HG03103 (cell line): ENCODE measurements at regions not wholly inside any gene's neighbourhood (a gene's known extent, or its start where the extent isn't known, plus 50 kb on each side); places are given as distances from the start of the nearest gene placed in this dataset.

Experiments used
- ATAC-seq: cut with Tn5 transposase; IDR thresholded peaks from one replicate; pipeline ENCODE4 v1.9.1; 2021; ENCODE audit warnings: low read depth; ENCODE audit not compliant: unreplicated experiment

- no peak for ATAC-seq
These were observed 81.1 kb upstream of the HS6ST1 start for GRCh38 chr2:128399690-128400291.

DNA sequence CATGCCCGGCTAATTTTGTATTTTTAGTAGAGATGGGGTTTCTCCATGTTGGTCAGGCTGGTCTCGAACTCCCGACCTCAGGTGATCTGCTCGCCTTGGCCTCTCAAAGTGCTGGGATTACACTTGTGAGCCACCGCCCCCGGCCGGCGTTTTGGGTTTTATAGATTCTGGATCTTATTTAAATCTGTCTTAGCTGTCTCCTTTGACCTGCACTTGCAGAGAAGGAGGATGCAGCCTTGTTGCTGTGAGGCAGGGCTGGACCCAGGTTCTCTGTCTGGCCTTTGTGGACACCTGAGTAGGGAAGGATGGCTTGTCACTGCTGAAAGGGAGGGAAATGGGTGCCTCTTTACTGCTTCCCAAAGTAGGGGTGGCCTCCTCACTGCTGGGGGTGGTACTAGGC lies 83.0 kb upstream of the HS6ST1 start:
- ATAC-seq, result no peak

DNA sequence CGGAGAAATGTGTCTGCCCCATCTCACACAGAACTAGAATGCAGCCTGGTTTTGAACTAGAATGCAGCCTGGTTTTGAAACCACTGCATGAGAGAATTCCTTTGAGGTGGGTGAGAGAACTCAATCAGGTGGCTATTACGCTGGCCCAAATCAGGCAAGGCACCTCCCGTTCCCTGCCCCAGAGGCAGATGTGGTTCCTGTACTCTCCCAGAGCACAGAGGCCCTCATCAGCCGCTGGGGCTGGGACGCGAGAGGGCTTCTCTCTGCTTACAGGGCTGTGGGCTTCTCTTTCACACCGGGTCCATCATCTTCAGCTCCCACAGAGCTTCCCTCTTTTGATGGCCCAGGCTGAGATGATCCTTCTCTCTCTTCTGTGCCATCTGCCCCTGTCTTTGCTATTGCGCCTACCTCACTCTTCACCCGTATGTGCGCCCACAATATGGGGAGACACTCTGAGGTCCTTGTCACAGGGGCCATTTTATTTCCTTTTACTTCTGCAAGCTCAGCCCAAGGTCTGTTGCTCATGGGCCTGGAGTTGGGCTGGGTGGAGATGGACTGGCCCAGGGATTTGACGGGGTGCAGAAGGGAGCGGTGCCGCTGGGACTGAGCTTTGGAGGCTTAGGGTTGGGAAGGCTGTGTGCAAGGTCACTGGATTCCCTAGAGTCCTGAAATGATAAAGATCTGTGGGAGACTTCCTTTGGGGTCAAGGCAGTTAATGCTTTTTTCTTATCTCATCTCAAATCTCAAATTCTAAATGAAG lies 84.4 kb upstream of the HS6ST1 start:
- ATAC-seq, result no peak

DNA sequence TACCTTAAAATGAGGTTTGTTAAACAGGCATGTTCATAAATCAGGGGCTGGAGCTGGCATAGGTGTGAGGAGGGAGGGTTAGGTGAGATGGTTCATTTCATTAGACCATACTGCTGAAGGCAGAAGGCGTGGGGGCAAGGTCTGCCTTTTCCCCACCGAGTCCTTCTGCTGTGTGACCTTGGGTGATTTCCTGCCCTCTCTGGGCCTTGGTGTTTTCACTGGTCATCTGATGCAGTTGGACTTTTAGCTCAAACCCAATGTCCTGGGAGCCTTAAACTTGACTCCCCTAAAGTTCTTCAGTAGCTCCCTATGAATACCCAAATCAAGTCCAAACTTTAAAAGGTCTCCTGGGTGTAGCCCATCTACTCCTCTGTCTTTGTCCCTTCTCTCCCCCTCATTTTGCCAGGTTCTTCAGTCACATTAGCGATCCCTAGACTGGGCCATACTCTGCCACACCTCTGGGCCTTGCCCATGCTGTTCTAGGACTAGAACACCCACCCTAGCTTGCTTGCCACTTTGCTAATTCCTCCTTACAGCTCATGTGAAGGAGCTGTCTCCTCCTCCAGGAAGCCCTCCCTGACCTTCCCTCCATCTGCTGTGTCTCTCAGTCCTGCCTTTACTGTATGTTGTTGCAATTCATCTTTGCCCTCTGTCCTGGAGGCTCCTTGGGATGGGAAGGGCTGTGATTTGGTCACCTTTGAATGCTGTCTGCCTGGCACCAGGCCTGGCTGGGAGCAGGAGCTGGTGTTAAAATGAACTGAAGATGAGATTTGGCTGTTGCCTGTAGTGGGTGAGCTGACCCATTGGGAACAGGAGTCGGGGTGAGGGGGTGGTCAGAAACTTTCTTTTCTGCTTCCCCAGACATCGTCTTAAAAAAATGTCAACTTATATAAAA lies 85.4 kb upstream of the HS6ST1 start:
- ATAC-seq, result no peak

DNA sequence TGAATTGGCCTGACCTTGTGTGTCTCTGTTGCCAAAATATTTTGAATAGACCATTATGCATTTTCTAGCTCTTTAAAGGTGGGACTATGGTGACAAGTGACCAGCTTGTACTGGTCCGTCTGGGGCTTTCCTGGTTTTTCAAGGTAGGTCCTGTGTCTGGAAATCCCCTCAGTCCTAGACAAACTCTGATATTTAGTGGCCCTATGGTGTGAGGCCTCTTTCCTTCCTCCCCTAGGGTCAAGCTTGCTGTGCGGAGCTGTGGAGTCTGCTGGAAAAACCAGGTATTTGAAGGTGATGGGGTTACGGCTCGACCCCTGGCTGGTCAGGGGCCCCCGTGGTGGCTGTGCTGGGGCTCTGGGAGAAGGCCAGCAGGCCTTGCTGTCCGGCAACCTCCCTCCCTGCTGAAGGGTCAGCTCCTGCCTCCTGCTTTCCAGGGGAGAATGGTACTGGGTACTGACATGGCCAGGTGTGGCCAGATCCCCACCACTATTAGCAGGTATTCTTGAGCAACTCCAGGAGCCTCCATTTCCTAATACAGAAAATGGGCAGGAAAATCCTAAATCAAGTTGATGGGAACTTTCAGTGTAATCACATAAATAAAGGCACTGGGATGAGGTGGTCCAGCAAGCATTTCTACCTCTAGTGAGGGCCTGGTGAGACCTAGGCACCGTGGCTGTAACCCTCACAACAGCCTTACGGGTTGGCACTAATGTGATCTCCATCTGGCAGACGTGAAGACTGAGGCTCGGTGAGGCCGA lies 86.2 kb upstream of the HS6ST1 start:
- no peak for ATAC-seq

- no peak for ATAC-seq
These were observed 86.8 kb upstream of the HS6ST1 start for GRCh38 chr2:128405467-128405900.

DNA sequence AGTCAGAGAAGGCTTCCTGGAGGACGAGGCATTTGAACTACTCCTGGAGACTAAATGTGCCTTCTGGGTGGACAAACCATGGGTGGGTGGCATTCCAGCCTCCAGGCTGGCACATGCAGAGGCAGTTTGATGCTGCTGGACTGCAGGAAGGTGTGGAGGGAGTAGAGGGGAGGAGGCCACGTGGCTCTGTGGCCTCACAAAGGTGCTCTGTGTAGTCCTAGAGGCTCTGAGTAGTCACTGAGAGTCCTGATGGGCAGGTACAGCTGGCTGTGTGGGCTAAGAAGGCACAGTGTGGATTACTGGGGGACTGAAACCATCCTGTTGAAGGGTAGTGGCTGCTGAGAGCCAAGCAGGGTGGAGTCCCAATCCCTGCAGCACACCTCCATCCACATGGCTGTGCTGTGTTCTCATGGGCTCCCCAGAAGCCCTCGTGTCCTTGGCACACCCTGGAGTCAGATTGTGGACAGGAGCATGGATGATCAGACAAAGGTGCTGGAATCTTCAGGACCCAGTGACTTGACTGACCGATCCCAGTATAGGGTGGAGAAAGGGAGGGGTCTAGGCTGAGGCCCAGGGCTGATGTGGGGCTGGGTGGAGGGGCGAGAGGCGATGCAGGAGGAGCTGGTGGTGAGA lies 87.4 kb upstream of the HS6ST1 start:
- ATAC-seq, result no peak

DNA sequence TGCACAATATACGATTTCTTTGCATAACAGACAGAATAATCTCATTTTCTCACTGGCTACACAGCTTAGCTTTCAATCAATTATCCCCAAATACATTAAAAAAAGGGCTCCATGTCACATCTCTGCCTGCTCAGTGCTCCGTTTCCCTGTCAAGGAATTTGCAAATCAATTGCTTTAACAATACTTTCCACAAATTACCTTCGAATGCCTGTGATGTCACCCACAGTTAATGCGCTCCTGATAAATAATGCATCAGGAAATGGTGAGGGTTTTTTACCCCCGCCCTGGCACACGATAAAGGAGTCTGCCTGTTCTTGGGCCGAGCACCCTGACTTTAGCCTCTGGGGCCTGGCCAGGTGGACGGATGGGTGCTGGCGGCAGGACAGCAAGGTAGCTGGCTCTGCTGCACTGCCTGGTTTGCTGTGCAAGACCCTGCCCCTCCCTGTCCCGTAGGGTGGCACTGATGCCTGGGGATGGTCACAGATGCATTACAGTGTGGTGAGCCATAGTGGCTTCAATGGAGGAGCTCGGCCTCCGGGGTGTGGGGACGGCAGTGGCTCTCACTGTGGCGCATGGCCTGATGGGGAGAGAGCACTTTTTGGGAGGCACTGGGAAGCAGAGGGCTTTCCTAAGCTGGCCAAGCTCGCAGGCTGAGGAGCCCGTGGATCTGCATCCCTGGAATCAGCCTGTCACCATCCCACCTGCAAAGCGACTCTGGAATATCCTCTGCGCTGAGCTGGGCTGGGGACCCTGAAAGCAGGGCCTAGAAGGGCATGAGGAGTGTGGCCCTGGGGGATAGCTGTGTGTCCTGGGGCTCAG lies 88.3 kb upstream of the HS6ST1 start:
- ATAC-seq, result no peak

- ATAC-seq, result no peak
These were observed 90.0 kb upstream of the HS6ST1 start for GRCh38 chr2:128408349-128409305.

GRCh38 chr2:128409326-128410034 lies 90.8 kb upstream of the HS6ST1 start:
- no peak for ATAC-seq

DNA sequence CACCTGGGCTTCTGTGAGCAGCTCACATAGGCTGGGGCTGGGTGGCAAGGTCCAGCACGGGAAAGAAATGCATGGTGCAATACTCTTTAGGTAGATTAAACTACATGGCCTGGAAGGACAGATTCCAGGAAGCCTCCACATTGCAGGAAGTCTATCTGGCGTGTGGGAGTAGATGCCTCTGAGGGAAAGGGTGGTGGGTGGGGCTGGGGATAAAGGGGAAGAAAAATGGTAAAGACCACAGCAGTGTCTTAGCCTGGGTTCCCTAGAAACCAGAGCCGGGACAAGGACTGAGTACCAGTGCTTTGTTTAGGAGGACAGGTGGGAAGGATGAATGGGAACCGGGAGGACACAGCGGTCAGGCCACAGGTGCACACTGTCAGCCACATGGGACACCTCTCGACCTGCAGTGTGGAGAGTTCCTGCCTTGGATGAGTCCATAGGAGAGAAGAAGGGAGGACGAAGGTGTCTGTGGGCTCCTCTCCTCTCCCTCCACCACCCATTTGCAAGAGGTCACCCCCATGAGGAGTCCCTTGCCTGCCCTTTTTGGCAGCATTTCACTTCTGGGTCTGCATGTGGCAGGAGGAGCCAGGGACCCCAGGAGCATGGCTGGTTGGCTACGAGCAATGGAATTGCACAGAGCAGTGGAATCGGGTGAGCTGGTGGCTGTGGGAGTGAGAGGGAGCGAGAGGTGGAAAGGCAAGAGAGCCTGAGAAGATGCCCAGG lies 91.5 kb upstream of the HS6ST1 start:
- no peak for ATAC-seq

DNA sequence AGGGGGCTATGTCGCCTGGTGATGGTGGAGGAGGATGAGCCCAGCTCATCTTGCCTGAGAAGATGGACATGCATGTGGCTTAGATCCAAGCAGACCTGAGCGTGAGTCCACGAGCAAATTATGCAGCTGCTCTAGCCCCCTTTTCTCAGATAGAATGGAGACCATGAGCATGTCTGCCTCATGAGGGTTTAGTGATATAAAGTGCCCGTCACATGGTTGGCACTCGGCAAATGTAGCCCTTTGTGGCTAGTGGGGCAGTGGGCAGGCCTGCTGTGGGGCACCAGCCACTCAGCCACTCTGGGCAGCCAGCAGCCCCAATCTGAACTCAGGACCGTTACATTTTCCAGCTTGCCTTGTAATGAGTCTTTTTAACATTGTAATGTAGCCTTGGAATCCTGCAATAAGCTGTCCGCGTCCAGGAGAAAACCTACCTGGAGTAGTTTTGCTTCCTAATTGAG lies 92.1 kb upstream of the HS6ST1 start:
- no peak for ATAC-seq

DNA sequence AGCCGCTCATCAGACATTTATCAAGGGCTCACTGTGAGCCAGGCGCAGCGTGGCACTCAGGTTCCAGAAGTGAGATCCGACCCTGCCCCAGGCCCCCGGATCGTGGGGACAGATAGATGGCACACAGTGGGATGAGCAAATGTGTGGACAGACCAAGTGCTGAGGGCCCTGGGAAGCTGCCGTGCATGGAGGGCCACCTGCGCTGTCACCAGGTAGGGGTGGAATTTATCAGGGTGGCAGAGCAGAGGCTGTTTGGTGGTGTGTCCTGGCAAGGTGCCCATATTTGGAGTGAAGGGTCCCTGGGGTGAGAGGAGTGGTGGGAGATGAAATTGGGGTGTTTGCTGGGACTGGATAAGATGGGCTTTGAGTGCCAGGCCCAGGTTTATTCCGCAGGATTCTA lies 92.8 kb upstream of the HS6ST1 start:
- no peak for ATAC-seq

DNA sequence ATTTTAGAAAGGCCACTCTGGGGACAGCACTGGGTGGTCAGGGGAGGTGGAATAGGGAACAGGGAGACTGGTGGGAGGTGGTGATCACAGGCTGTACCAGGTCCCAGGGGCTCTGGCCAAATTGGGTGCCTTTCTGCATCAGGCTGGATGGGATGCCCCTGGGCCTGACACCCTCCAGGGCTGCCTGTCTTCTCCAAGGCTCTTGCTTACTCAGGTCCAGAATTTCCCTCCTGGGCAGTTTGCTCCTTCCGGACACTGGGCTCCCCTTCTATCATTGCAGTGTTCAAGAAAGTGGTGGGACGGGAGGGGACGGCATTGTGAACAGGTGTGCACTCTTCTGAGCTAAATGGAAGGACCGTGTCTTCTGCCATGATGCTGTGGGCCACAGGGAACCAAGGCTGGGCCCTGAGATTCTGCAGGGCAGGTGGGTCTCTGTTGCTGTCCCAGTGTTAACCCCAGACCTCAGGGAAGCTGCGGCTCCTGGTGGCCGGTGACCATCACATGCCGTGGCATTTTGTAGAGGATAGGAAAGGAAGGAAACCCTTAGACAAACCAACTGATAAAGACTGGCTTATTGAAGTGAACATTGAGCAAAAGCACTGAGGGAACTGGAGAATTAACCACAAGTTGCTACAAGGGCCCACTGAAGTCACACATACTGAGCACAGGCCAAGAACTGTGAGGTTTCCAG lies 93.7 kb upstream of the HS6ST1 start:
- ATAC-seq, result no peak

DNA sequence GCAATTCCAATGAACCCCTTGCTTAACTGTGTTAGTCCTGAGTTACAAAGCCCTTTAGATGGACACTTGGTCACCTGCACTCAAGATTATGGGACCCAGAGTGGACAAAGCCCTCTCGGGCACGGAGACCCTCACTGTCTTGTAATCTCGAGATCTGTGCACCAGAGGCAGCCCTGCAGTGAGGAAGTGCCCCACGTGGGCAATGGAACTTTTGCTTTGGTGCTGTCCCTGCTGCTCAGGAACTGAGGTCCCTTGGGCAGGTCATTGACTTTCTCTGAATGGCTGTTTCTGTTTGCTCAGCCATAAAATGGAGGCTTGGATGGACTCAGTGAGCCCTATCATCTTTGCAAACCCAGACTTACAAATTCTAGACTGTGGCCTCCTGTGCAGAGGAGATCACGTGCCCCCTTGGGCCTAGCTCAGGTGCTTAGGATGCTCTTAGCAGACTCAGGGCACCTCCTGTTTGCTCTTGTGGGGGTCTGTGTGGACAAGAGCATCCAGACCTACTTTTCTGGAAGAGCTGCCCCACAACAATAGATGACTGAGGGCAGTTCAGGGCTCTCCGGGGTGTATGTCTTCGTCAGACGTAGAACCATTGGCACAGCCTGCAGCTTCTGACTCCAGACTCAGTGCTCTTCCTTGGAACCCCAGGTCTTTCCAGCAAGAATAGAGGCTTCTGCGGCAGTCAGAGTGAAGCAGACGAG lies 94.5 kb upstream of the HS6ST1 start:
- no peak for ATAC-seq
